Muscle of back (tissue), 3 donors: ENCODE measurements at regions not wholly inside any gene's neighbourhood (a gene's known extent, or its start where the extent isn't known, plus 50 kb on each side); places are given as distances from the start of the nearest gene placed in this dataset.
"Not testable (repeated sequence)": the region's sequence is repeated elsewhere in the genome, so short reads cannot be mapped to it uniquely, and the experiment has no call there.

Source experiments
- DNase-seq, 3 donors: peaks; one replicate each; pipeline versions ENCODE4 v3.0.0 to v3.0.0-alpha.2; 2013

- peak; percentile 90 to 97 (median 94) for DNase-seq
Observed at GRCh38 chr21:41612674-41613532, 104.9 kb upstream of the TMPRSS2 start.

- no peak for DNase-seq
Observed at GRCh38 chr21:41611966-41612606, 104.1 kb upstream of the TMPRSS2 start.

- DNase-seq, result no peak
Observed at GRCh38 chr21:41611441-41611840, 103.5 kb upstream of the TMPRSS2 start.

- DNase-seq, result not testable (repeated sequence)
Observed at GRCh38 chr21:41610840-41611115, 102.8 kb upstream of the TMPRSS2 start.

- peak in 2 of 3 donors; percentile 49 to 51 for DNase-seq
Observed at GRCh38 chr21:41610042-41610839, 102.3 kb upstream of the TMPRSS2 start.

GRCh38 chr21:41606706-41607105, 98.7 kb upstream of the TMPRSS2 start:
- DNase-seq, result no peak

GRCh38 chr21:41605934-41606285, 98.0 kb upstream of the TMPRSS2 start:
- DNase-seq, result no peak

- DNase-seq, result no peak
Observed at GRCh38 chr21:41605178-41605933, 97.4 kb upstream of the TMPRSS2 start.

GRCh38 chr21:41604583-41605041, 96.7 kb upstream of the TMPRSS2 start:
- no peak for DNase-seq

- no peak for DNase-seq
Observed at GRCh38 chr21:41603476-41603875, 95.5 kb upstream of the TMPRSS2 start.

- DNase-seq, result no peak
Observed at GRCh38 chr21:41602531-41602930, 94.6 kb upstream of the TMPRSS2 start.

GRCh38 chr21:41601573-41602368, 93.8 kb upstream of the TMPRSS2 start:
- DNase-seq, result peak in 1 of 3 donors; percentile 30

- no peak for DNase-seq
Observed at GRCh38 chr21:41600961-41601572, 93.1 kb upstream of the TMPRSS2 start.

- DNase-seq, result no peak
Observed at GRCh38 chr21:41600556-41600955, 92.6 kb upstream of the TMPRSS2 start.

GRCh38 chr21:41600116-41600515, 92.2 kb upstream of the TMPRSS2 start:
- DNase-seq, result no peak

- DNase-seq, result no peak
Observed at GRCh38 chr21:41598561-41599431, 90.8 kb upstream of the TMPRSS2 start.

GRCh38 chr21:41597811-41598231, 89.9 kb upstream of the TMPRSS2 start:
- DNase-seq, result no peak

GRCh38 chr21:41597227-41597626, 89.3 kb upstream of the TMPRSS2 start:
- DNase-seq, result no peak

- DNase-seq, result no peak
Observed at GRCh38 chr21:41596241-41596925, 88.4 kb upstream of the TMPRSS2 start.
